HepG2 (cell line): ENCODE measurements at regions not wholly inside any gene's neighbourhood (a gene's known extent, or its start where the extent isn't known, plus 50 kb on each side); places are given as distances from the start of the nearest gene placed in this dataset.
"Not testable (repeated sequence)": the region's sequence is repeated elsewhere in the genome, so short reads cannot be mapped to it uniquely, and the experiment has no call there.

Source experiments
- HDAC6 ChIP-seq: fragments of 200-600 bp; sonication (generic); IDR thresholded peaks from 2 replicates; pipeline ENCODE4 v1.7.0; 2017; ENCODE audit warnings: mild to moderate bottlenecking, antibody characterized with exemption, low read length, low read depth
- HMG20A ChIP-seq: IDR thresholded peaks from 2 replicates; pipeline ENCODE4 v1.6.1; 2016; ENCODE audit warnings: borderline replicate concordance
- ZNF460 ChIP-seq: sonication (generic); formaldehyde crosslinking; IDR thresholded peaks from 2 replicates; pipeline ENCODE4 v1.5.1; 2020; ENCODE audit warnings: missing genetic modification reagents, mild to moderate bottlenecking, borderline replicate concordance
- ZNF550 ChIP-seq: sonication (generic); formaldehyde crosslinking; IDR thresholded peaks from 2 replicates; pipeline ENCODE4 v1.4.0; 2020; ENCODE audit warnings: mild to moderate bottlenecking, missing genetic modification reagents, borderline replicate concordance
- TF ChIP-seq, protein P1 (sequence below): sonication (generic); formaldehyde crosslinking; IDR thresholded peaks from one replicate; pipeline ENCODE4 v1.5.1; 2020; ENCODE audit warnings: mild to moderate bottlenecking, missing genetic modification reagents; ENCODE audit errors: not compliant biosample characterization

DNA sequence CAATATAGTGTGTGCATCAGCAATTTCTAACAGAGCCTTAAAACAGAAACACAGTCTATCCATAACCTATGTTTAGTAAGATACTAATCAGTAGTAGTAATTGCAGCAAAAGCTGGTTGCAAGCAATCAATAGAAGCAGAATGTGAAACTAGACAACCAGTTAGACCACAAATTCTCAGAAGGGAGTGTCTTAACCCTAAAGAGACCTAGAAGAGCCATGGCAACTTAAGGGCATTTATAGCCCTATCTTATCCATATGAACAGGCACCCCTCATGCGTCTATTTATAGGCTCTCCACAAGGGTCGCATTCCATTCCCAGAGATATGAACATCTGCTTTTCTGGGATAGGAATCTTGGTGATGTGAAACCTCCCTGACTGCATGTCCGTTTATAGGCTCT is 188.1 kb upstream of the RAI14 start:
- not testable (repeated sequence) for TF ChIP-seq HMG20A (CRISPR knock-in tag); HDAC6; ZNF550 (CRISPR knock-in tag); ZNF460
- TF ChIP-seq, protein P1, sequence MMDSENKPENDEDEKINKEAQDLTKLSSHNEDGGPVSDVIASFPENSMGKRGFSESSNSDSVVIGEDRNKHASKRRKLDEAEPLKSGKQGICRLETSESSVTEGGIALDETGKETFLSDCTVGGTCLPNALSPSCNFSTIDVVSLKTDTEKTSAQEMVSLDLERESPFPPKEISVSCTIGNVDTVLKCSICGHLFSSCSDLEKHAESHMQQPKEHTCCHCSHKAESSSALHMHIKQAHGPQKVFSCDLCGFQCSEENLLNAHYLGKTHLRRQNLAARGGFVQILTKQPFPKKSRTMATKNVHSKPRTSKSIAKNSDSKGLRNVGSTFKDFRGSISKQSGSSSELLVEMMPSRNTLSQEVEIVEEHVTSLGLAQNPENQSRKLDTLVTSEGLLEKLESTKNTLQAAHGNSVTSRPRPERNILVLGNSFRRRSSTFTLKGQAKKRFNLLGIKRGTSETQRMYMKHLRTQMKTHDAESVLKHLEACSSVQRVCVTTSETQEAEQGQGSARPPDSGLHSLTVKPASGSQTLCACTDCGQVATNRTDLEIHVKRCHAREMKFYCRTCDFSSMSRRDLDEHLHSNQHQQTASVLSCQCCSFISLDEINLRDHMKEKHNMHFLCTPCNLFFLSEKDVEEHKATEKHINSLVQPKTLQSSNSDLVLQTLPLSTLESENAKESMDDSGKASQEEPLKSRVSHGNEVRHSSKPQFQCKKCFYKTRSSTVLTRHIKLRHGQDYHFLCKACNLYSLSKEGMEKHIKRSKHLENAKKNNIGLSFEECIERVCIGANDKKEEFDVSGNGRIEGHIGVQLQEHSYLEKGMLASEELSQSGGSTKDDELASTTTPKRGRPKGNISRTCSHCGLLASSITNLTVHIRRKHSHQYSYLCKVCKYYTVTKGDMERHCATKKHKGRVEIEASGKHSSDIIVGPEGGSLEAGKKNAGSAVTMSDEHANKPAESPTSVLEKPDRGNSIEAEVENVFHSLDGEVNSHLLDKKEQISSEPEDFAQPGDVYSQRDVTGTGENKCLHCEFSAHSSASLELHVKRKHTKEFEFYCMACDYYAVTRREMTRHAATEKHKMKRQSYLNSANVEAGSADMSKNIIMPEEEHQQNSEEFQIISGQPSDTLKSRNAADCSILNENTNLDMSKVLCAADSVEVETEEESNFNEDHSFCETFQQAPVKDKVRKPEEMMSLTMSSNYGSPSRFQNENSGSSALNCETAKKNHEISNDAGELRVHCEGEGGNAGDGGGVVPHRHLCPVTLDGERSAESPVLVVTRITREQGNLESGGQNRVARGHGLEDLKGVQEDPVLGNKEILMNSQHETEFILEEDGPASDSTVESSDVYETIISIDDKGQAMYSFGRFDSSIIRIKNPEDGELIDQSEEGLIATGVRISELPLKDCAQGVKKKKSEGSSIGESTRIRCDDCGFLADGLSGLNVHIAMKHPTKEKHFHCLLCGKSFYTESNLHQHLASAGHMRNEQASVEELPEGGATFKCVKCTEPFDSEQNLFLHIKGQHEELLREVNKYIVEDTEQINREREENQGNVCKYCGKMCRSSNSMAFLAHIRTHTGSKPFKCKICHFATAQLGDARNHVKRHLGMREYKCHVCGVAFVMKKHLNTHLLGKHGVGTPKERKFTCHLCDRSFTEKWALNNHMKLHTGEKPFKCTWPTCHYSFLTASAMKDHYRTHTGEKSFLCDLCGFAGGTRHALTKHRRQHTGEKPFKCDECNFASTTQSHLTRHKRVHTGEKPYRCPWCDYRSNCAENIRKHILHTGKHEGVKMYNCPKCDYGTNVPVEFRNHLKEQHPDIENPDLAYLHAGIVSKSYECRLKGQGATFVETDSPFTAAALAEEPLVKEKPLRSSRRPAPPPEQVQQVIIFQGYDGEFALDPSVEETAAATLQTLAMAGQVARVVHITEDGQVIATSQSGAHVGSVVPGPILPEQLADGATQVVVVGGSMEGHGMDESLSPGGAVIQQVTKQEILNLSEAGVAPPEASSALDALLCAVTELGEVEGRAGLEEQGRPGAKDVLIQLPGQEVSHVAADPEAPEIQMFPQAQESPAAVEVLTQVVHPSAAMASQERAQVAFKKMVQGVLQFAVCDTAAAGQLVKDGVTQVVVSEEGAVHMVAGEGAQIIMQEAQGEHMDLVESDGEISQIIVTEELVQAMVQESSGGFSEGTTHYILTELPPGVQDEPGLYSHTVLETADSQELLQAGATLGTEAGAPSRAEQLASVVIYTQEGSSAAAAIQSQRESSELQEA (CRISPR knock-in tag) = not testable (repeated sequence)
